Psoas muscle (tissue), 7 donors: ENCODE measurements at regions not wholly inside any gene's neighbourhood (a gene's known extent, or its start where the extent isn't known, plus 50 kb on each side); places are given as distances from the start of the nearest gene placed in this dataset.

Experiments used
- ATAC-seq, 4 donors: fragments of 200-7000 bp; cut with Tn5 transposase; one replicate each; pipeline ENCODE4 v1.9.1; 2020; ENCODE audit warnings: moderate library complexity in 3 of 4, mild to moderate bottlenecking in 2 of 4
- DNase-seq, 2 donors: peaks; one replicate each; pipeline ENCODE4 v3.0.0-alpha.2; 2020
- H3K27ac ChIP-seq: fragments of 200-600 bp; one replicate; pipeline ENCODE4 v1.8.0; 2022
- H3K27me3 ChIP-seq, 3 donors: fragments of 200-600 bp in 1 of 3; one replicate each; pipeline versions ENCODE4 v1.6.1 to v1.8.0; 2013 to 2022; ENCODE audit warnings: low read length in 2 of 3, mild to moderate bottlenecking in 2 of 3, moderate library complexity in 1 of 3; ENCODE audit not compliant: insufficient read depth in 3 of 3
- H3K36me3 ChIP-seq, 2 donors: fragments of 200-600 bp in 1 of 2; one replicate each; pipeline versions ENCODE4 v1.6.1 to v1.8.0; 2013 to 2022; ENCODE audit warnings: low read depth in 1 of 2, mild to moderate bottlenecking in 1 of 2, moderate library complexity in 1 of 2; ENCODE audit not compliant: insufficient read depth in 1 of 2
- H3K4me1 ChIP-seq: fragments of 200-600 bp; one replicate; pipeline ENCODE4 v1.8.0; 2022
- H3K4me3 ChIP-seq: fragments of 200-600 bp; one replicate; pipeline ENCODE4 v1.8.0; 2022; ENCODE audit warnings: mild to moderate bottlenecking
- H3K9me3 ChIP-seq: fragments of 200-600 bp; one replicate; pipeline ENCODE4 v1.8.0; 2022
- CTCF ChIP-seq: fragments of 200-600 bp; IDR thresholded peaks from one replicate; pipeline ENCODE4 v1.8.0; 2022; ENCODE audit warnings: antibody characterized with exemption
- WGBS, 3 donors: extraction: QIAGEN DNeasy Blood & Tissue Kit; methylation state at CpG; one replicate each; pipeline versions ENCODE4 v1.1.6 to v1.1.7; 2013; 5-methylcytosine and 5-hydroxymethylcytosine counted together
- intact Hi-C, 2 donors: fragments of 100-400 bp; cut with DNase I; formaldehyde crosslinking; loops; one replicate each; pipeline versions ENCODE4 v1.11.0 to v1.14.2; 2022
- donor health status: healthy with polysubstance abuse.
- donor health status: DM: no; HTN: no; CAD: no; lungs with moderate emphysema.
- donor health status: Bipolar disorder and iron deficiency.
- donor health status: healthy.
- donor health status: DM: yes; HTN: yes; CAD: no.
- donor health status: DM: no; HTN: no; CAD: no.
- donor health status: DM: yes; HTN: yes; CAD: no.

- 89 to 95% (median 92%) methylated on average over 15 of the region's 15 CpGs for WGBS, 3 donors
These were observed 77.3 kb upstream of the CDH5 start for GRCh38 chr16:66289051-66289680.

GRCh38 chr16:66287926-66288325 is 78.6 kb upstream of the CDH5 start:
- DNase-seq (no peak), ATAC-seq (no peak)
- 76 to 82% (median 81%) methylated on average over 2 of the region's 2 CpGs for WGBS, 3 donors
- no peaks in the 10 kb centered on the region for H3K27me3 ChIP-seq
- H3K4me1 ChIP-seq = no peaks in the 10 kb centered on the region
- H3K27ac ChIP-seq = no peak overlapping the region
- no peaks in the 10 kb centered on the region for H3K36me3 ChIP-seq
- no peaks in the 10 kb centered on the region for H3K9me3 ChIP-seq
- no peak for TF ChIP-seq CTCF
- intact Hi-C loops = no loop called here
- no peak overlapping the region for H3K4me3 ChIP-seq

More at GRCh38 chr16:66289051-66289680, 77.3 kb upstream of the CDH5 start:
- Histone ChIP-seq H3K4me1 (no peaks in the 10 kb centered on the region), H3K27ac (no peak overlapping the region), H3K9me3 (no peaks in the 10 kb centered on the region), H3K4me3 (no peak overlapping the region), H3K36me3 (no peaks in the 10 kb centered on the region), H3K27me3 (no peaks in the 10 kb centered on the region)
- no peak for TF ChIP-seq CTCF
- intact Hi-C loops = no loop called here
- DNase-seq (no peak), ATAC-seq (no peak)

- Histone ChIP-seq H3K4me1 (no peaks in the 10 kb centered on the region), H3K36me3 (no peaks in the 10 kb centered on the region), H3K4me3 (no peak overlapping the region), H3K9me3 (no peaks in the 10 kb centered on the region), H3K27me3 (no peaks in the 10 kb centered on the region), H3K27ac (no peak overlapping the region)
- WGBS, 3 donors = 49 to 52% (median 51%) methylated on average over 2 of the region's 2 CpGs
- DNase-seq (no peak), ATAC-seq (no peak)
- intact Hi-C loops = no loop called here
- no peak for TF ChIP-seq CTCF
These were observed 79.1 kb upstream of the CDH5 start for GRCh38 chr16:66287416-66287815.

GRCh38 chr16:66286527-66286926 is 80.0 kb upstream of the CDH5 start:
- H3K4me1 ChIP-seq = no peaks in the 10 kb centered on the region
- no peaks in the 10 kb centered on the region for H3K27me3 ChIP-seq
- no peak overlapping the region for H3K4me3 ChIP-seq
- no peak for TF ChIP-seq CTCF
- H3K27ac ChIP-seq = no peak overlapping the region
- intact Hi-C loops = no loop called here
- no peak for ATAC-seq
- H3K36me3 ChIP-seq = no peaks in the 10 kb centered on the region
- WGBS, 3 donors = 93 to 97% (median 94%) methylated on average over 9 of the region's 9 CpGs
- H3K9me3 ChIP-seq = peaks cover 5% of the 10 kb centered on the region
- DNase-seq = no peak

- DNase-seq (no peak), ATAC-seq (no peak)
- H3K9me3 ChIP-seq = peaks cover 14% of the 10 kb centered on the region
- TF ChIP-seq CTCF = no peak
- 98 to 100% (median 100%) methylated on average over 1 of the region's 1 CpG for WGBS, 3 donors
- H3K4me3 ChIP-seq = no peak overlapping the region
- H3K27me3 ChIP-seq = no peaks in the 10 kb centered on the region
- no peak overlapping the region for H3K27ac ChIP-seq
- H3K4me1 ChIP-seq = no peaks in the 10 kb centered on the region
- intact Hi-C loops = no loop called here
- no peaks in the 10 kb centered on the region for H3K36me3 ChIP-seq
These were observed 87.8 kb upstream of the CDH5 start for GRCh38 chr16:66278604-66279262.
